ENCODE measurements at regions not wholly inside any gene's neighbourhood (a gene's known extent, or its start where the extent isn't known, plus 50 kb on each side); places are given as distances from the start of the nearest gene placed in this dataset.

DNA sequence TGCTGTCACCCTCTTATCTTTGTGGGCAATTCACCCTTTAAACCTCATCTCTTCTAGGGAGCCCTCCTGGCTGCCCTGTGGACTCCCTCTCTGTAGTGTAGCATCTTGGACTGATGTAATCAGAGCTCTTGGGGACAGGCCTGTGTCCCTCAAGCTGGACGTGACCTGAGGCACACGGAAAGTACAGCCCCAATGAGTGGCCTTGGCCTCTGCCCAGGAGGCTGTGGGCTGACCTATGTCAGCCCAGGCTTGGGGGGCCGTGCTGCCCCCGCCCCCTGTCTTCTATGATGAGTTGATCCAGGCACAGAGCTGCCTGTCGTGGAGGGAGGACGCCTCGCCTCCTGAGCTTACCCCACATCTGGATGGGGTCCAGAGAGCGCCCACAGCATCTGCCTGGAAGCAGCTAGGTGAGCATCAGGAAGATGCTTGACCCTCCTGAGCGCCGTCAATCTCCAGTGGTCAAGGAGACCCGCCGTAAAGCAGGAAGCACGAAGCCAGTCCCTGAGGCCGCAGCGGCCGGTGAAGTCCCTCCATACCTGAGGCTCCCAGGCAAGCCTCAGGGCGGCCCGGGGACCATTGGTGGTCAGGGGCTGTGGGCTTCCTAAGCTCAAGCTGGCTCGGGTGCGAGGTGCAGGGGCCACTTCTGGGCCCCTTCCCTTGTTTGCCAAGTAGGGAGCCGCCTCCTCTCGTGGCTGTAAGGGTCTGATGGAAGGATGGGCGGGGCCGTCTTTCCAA, 1136.9 kb downstream of the BRD1 start:
- Mint-ChIP-seq H3K9me3 (peaks cover 0 to 5% (median 0%) of the 10 kb centered on the region in 5 donors), H3K4me3 (no peak overlapping the region), H3K36me3 (no peaks in the 10 kb centered on the region), H3K27me3 (peaks cover 0 to 2% of the 10 kb centered on the region in 2 donors), H3K4me1 (no peaks in the 10 kb centered on the region), H3K27ac (no peak overlapping the region)
- no peak for DNase-seq
- ChIA-PET POLR2A (no interaction called here), CTCF (no interaction called here)
- no peak overlapping the region for H3K27ac ChIP-seq (ENCODE audit: low read depth, low read length)
- H3K36me3 ChIP-seq (ENCODE audit: insufficient read depth, low read length): no peaks in the 10 kb centered on the region
- no peaks in the 10 kb centered on the region for H3K9me3 ChIP-seq (ENCODE audit: low read length)
- no peaks in the 10 kb centered on the region for H3K4me1 ChIP-seq (ENCODE audit: insufficient read depth, low read length)
- H3K4me3 ChIP-seq (ENCODE audit: low read length): no peak overlapping the region
- no peaks in the 10 kb centered on the region for H3K27me3 ChIP-seq (ENCODE audit: insufficient read depth, low read length, poor library complexity, severe bottlenecking)

DNA sequence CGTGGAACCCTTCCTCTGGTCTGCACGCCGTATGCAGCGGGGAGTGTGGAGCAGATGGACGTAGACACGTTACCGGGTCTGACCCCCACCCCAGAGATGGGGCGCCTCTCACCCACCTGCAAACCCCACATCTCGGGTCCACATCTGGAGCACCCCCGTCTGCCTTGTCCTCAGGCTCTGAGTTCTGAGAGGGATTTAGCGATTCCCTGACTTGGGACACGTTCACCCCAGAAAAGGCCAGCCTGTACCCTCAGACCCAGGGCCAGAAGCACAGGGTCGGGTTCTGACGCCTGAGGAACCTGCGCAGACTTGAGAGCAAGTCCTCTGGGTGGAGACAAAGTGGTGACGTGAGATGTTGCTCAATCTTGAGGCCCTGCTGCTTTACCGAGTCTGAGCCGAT, 1138.5 kb downstream of the BRD1 start:
- H3K4me3 Mint-ChIP-seq: no peak overlapping the region
- no peak overlapping the region for H3K27ac Mint-ChIP-seq
- no peaks in the 10 kb centered on the region for H3K4me1 Mint-ChIP-seq
- Histone ChIP-seq H3K9me3 (ENCODE audit: low read length) (no peaks in the 10 kb centered on the region), H3K4me3 (ENCODE audit: low read length) (no peak overlapping the region), H3K4me1 (ENCODE audit: insufficient read depth, low read length) (no peaks in the 10 kb centered on the region), H3K36me3 (ENCODE audit: insufficient read depth, low read length) (no peaks in the 10 kb centered on the region), H3K27me3 (ENCODE audit: insufficient read depth, low read length, poor library complexity, severe bottlenecking) (no peaks in the 10 kb centered on the region), H3K27ac (ENCODE audit: low read depth, low read length) (no peak overlapping the region)
- peaks cover 0 to 5% (median 0%) of the 10 kb centered on the region in 5 donors for H3K9me3 Mint-ChIP-seq
- POLR2A ChIA-PET: no interaction called here
- no peaks in the 10 kb centered on the region for H3K36me3 Mint-ChIP-seq
- H3K27me3 Mint-ChIP-seq: peaks cover 0 to 2% of the 10 kb centered on the region in 2 donors
- DNase-seq: no peak
- CTCF ChIA-PET: no interaction called here

DNA sequence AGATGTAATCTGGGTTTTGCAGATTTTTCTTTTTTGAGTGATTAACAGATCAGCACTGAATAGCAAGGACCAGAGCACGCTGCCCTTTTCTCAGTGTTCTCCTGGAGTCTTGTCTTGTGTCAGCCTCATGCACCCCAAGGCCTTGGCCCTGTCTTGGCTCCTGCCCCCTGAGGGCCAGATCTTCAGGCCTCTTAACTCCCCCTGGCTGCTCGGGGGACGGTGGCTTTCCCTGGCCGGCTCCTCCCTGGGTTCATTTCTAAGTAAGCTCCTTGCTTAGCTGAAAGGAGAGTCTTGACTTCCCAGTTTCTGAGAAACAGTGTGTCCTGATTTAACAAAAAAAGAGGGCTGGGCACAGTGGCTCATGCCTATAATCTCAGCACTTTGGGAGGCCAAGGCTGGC, 1139.3 kb downstream of the BRD1 start:
- Histone ChIP-seq H3K4me1 (ENCODE audit: insufficient read depth, low read length) (no peaks in the 10 kb centered on the region), H3K9me3 (ENCODE audit: low read length) (no peaks in the 10 kb centered on the region), H3K36me3 (ENCODE audit: insufficient read depth, low read length) (no peaks in the 10 kb centered on the region), H3K4me3 (ENCODE audit: low read length) (no peak overlapping the region), H3K27me3 (ENCODE audit: insufficient read depth, low read length, poor library complexity, severe bottlenecking) (no peaks in the 10 kb centered on the region), H3K27ac (ENCODE audit: low read depth, low read length) (no peak overlapping the region)
- peaks cover 0 to 2% of the 10 kb centered on the region in 2 donors for H3K27me3 Mint-ChIP-seq
- ChIA-PET CTCF (no interaction called here), POLR2A (no interaction called here)
- H3K36me3 Mint-ChIP-seq: no peaks in the 10 kb centered on the region
- H3K4me3 Mint-ChIP-seq: no peak overlapping the region
- no peaks in the 10 kb centered on the region for H3K4me1 Mint-ChIP-seq
- H3K9me3 Mint-ChIP-seq: peaks cover 0 to 5% (median 0%) of the 10 kb centered on the region in 5 donors
- no peak for DNase-seq
- no peak overlapping the region for H3K27ac Mint-ChIP-seq

DNA sequence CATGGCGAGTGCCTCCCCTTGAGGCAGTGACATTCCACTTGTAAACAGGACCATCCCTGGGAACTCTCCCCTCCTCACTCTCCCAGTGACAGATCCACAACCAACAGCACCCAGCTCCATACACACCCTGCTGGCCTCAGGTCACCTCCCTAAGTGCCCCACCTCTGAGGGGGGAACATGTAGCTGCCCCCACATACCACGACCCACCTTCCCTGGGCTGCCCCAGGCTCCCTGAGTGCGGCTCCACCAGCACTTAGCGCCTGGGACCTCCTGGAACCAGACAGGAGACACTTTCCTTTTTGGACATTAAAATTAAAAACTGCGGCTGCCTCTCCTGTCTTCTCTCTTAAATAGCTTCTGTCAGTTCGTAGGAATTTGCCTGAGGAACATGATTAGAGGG, 1140.1 kb downstream of the BRD1 start:
- no peak overlapping the region for H3K27ac Mint-ChIP-seq
- H3K9me3 ChIP-seq (ENCODE audit: low read length): no peaks in the 10 kb centered on the region
- H3K4me1 Mint-ChIP-seq: no peaks in the 10 kb centered on the region
- H3K4me3 ChIP-seq (ENCODE audit: low read length): no peak overlapping the region
- no peak for DNase-seq
- H3K27ac ChIP-seq (ENCODE audit: low read depth, low read length): no peak overlapping the region
- H3K27me3 Mint-ChIP-seq: peaks cover 0 to 2% of the 10 kb centered on the region in 2 donors
- no peak overlapping the region for H3K4me3 Mint-ChIP-seq
- ChIA-PET POLR2A (no interaction called here), CTCF (no interaction called here)
- peaks cover 0 to 5% (median 0%) of the 10 kb centered on the region in 5 donors for H3K9me3 Mint-ChIP-seq
- no peaks in the 10 kb centered on the region for H3K27me3 ChIP-seq (ENCODE audit: insufficient read depth, low read length, poor library complexity, severe bottlenecking)
- no peaks in the 10 kb centered on the region for H3K4me1 ChIP-seq (ENCODE audit: insufficient read depth, low read length)
- no peaks in the 10 kb centered on the region for H3K36me3 ChIP-seq (ENCODE audit: insufficient read depth, low read length)
- no peaks in the 10 kb centered on the region for H3K36me3 Mint-ChIP-seq

DNA sequence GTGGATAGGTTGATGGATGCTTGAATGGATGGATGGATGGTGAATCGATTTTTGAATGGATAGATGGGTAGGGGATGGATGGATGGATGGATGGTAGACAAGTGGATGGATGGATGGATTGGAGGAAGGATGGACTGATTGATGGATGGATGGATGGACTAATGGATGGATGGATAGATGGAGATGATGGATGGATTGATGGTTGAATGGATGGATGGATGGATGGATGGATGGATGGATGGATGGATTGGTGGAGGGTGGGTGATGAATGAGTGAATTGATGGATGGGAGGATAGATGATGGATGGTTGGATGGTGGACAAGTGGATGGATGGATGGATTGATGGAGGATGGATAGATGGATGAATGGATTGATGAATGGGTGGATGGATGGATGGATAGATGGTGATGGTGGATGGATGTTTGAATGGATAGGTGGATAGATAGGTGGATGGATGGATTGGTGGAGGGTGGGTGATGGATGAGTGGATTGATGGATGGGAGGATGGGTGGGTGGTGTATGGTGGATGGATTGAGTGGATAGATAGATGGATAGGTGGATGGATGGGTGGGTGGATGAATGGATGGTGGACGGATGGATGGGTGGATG, 1140.9 kb downstream of the BRD1 start:
- no peaks in the 10 kb centered on the region for H3K36me3 ChIP-seq (ENCODE audit: insufficient read depth, low read length)
- no peaks in the 10 kb centered on the region for H3K4me1 ChIP-seq (ENCODE audit: insufficient read depth, low read length)
- H3K4me3 Mint-ChIP-seq: no peak overlapping the region
- CTCF ChIA-PET: no interaction called here
- no peaks in the 10 kb centered on the region for H3K27me3 ChIP-seq (ENCODE audit: insufficient read depth, low read length, poor library complexity, severe bottlenecking)
- POLR2A ChIA-PET: no interaction called here
- H3K27ac Mint-ChIP-seq: no peak overlapping the region
- no peaks in the 10 kb centered on the region for H3K36me3 Mint-ChIP-seq
- no peak overlapping the region for H3K27ac ChIP-seq (ENCODE audit: low read depth, low read length)
- no peak overlapping the region for H3K4me3 ChIP-seq (ENCODE audit: low read length)
- DNase-seq: no peak
- H3K4me1 Mint-ChIP-seq: no peaks in the 10 kb centered on the region
- H3K9me3 ChIP-seq (ENCODE audit: low read length): no peaks in the 10 kb centered on the region
- peaks cover 0 to 5% (median 0%) of the 10 kb centered on the region in 5 donors for H3K9me3 Mint-ChIP-seq
- H3K27me3 Mint-ChIP-seq: peaks cover 0 to 2% of the 10 kb centered on the region in 2 donors

DNA sequence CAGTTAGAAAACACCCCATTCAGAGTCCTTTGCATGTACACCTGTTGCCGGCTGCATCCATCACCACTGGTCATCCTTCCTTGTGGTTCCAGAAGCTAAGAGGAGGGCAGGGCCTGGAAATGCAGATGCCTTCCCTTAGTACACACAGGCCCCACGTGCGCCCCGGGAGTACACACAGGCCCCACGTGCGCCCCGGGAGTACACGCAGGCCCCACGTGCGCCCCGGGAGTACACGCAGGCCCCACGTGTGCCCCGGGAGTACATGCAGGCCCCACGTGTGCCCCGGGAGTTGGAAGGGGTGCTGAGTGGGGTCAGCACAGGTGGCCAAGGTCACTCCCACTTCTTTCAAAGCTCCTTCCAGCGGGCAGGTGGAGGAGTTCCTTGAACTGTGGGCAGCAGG, 1141.9 kb downstream of the BRD1 start:
- no peaks in the 10 kb centered on the region for H3K9me3 ChIP-seq (ENCODE audit: low read length)
- Mint-ChIP-seq H3K4me3 (no peak overlapping the region), H3K27ac (no peak overlapping the region), H3K4me1 (no peaks in the 10 kb centered on the region), H3K36me3 (no peaks in the 10 kb centered on the region), H3K9me3 (peaks cover 0 to 5% (median 0%) of the 10 kb centered on the region in 5 donors), H3K27me3 (peaks cover 0 to 2% of the 10 kb centered on the region in 2 donors)
- DNase-seq: no peak
- H3K4me1 ChIP-seq (ENCODE audit: insufficient read depth, low read length): no peaks in the 10 kb centered on the region
- no peaks in the 10 kb centered on the region for H3K36me3 ChIP-seq (ENCODE audit: insufficient read depth, low read length)
- POLR2A ChIA-PET: no interaction called here
- H3K27ac ChIP-seq (ENCODE audit: low read depth, low read length): no peak overlapping the region
- H3K4me3 ChIP-seq (ENCODE audit: low read length): no peak overlapping the region
- no peaks in the 10 kb centered on the region for H3K27me3 ChIP-seq (ENCODE audit: insufficient read depth, low read length, poor library complexity, severe bottlenecking)
- CTCF ChIA-PET: no interaction called here

DNA sequence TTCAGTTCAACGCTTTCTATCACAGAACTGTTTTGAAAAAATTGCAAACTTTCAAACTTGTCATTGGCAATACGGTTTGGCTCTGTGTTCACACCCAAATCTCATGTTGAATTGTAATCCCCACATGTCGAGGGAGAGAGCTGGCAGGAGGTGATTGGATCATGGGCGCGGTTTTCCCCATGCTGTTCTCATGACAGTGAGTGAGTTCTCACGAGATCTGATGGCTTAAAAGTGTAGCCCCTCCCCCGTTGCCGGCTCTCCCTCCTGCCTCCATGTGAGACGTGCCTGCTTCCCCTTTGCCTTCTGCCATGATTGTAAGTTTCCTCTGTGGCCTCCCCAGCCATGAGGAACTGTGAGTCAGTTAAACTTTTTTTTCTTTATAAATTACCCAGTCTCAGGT, 1144.0 kb downstream of the BRD1 start:
- Histone ChIP-seq H3K36me3 (ENCODE audit: insufficient read depth, low read length) (no peaks in the 10 kb centered on the region), H3K27ac (ENCODE audit: low read depth, low read length) (no peak overlapping the region), H3K27me3 (ENCODE audit: insufficient read depth, low read length, poor library complexity, severe bottlenecking) (no peaks in the 10 kb centered on the region), H3K4me3 (ENCODE audit: low read length) (no peak overlapping the region), H3K9me3 (ENCODE audit: low read length) (no peaks in the 10 kb centered on the region), H3K4me1 (ENCODE audit: insufficient read depth, low read length) (no peaks in the 10 kb centered on the region)
- CTCF ChIA-PET: no interaction called here
- peaks cover 0 to 5% (median 0%) of the 10 kb centered on the region in 5 donors for H3K9me3 Mint-ChIP-seq
- POLR2A ChIA-PET: no interaction called here
- H3K4me1 Mint-ChIP-seq: no peaks in the 10 kb centered on the region
- H3K36me3 Mint-ChIP-seq: no peaks in the 10 kb centered on the region
- DNase-seq: no peak
- H3K27ac Mint-ChIP-seq: no peak overlapping the region
- no peak overlapping the region for H3K4me3 Mint-ChIP-seq
- H3K27me3 Mint-ChIP-seq: peaks cover 0 to 2% of the 10 kb centered on the region in 2 donors

DNA sequence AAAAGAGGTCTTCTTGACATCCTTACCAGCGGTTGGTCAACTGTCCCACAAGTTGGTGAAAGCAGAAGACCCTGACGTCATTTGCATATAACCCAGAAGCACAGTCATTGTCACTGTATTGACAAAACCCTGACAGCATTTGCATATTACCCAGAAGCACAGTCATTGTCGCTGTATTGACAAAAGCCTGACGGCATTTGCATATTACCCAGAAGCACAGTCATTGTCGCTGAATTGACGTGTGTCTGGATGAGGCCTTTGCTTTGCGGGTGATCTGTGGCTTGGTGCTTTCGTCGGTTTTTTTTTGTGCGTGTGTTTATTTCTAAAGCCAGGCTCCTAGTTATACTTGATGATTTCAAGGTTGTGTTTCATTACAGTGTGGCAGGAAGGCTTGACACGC, 1145.2 kb downstream of the BRD1 start:
- Histone ChIP-seq H3K9me3 (ENCODE audit: low read length) (no peaks in the 10 kb centered on the region), H3K27me3 (ENCODE audit: insufficient read depth, low read length, poor library complexity, severe bottlenecking) (no peaks in the 10 kb centered on the region), H3K4me3 (ENCODE audit: low read length) (no peak overlapping the region), H3K27ac (ENCODE audit: low read depth, low read length) (no peak overlapping the region), H3K36me3 (ENCODE audit: insufficient read depth, low read length) (no peaks in the 10 kb centered on the region), H3K4me1 (ENCODE audit: insufficient read depth, low read length) (no peaks in the 10 kb centered on the region)
- no peak for DNase-seq
- Mint-ChIP-seq H3K27me3 (peaks cover 0 to 2% of the 10 kb centered on the region in 2 donors), H3K9me3 (peaks cover 0 to 5% (median 0%) of the 10 kb centered on the region in 5 donors), H3K36me3 (no peaks in the 10 kb centered on the region), H3K4me1 (no peaks in the 10 kb centered on the region), H3K27ac (no peak overlapping the region), H3K4me3 (no peak overlapping the region)
- ChIA-PET POLR2A (no interaction called here), CTCF (no interaction called here)

All from CD8-positive, alpha-beta memory T cell (primary cell).